HepG2 (cell line): ENCODE measurements at regions not wholly inside any gene's neighbourhood (a gene's known extent, or its start where the extent isn't known, plus 50 kb on each side); places are given as distances from the start of the nearest gene placed in this dataset.

ENCODE experiments used
- CTCF ChIP-seq: sonication (generic); formaldehyde crosslinking; IDR thresholded peaks from 2 replicates; pipeline ENCODE4 v1.5.0; 2020; ENCODE audit warnings: mild to moderate bottlenecking, missing genetic modification reagents, moderate library complexity
- FOXA3 ChIP-seq: IDR thresholded peaks from 2 replicates; pipeline ENCODE4 v1.6.1; 2016; ENCODE audit warnings: missing genetic modification reagents, missing compliant biosample characterization
- HDAC6 ChIP-seq: fragments of 200-600 bp; sonication (generic); IDR thresholded peaks from 2 replicates; pipeline ENCODE4 v1.7.0; 2017; ENCODE audit warnings: mild to moderate bottlenecking, antibody characterized with exemption, low read length, low read depth
- MYC ChIP-seq: sonication (generic); formaldehyde crosslinking; IDR thresholded peaks from 2 replicates; pipeline ENCODE4 v1.9.0; 2021; ENCODE audit warnings: missing genetic modification reagents, borderline replicate concordance
- POLR2A ChIP-seq, 2 experiments: IDR thresholded peaks; 2 replicates each; pipeline ENCODE4 v1.6.1; 2011; ENCODE audit warnings: low read depth in 2 of 2, low read length in 2 of 2, mild to moderate bottlenecking in 1 of 2, moderate library complexity in 1 of 2; ENCODE audit not compliant: insufficient read depth in 1 of 2
- REST ChIP-seq, 2 experiments: IDR thresholded peaks; 2 replicates each; pipeline ENCODE4 v1.6.1; 2011 to 2012; ENCODE audit warnings: low read length in 2 of 2, borderline replicate concordance in 1 of 2, low read depth in 1 of 2, mild to moderate bottlenecking in 1 of 2, moderate library complexity in 1 of 2
- U2AF1 ChIP-seq: fragments of 200-400 bp; formaldehyde crosslinking; optimal IDR thresholded peaks from 2 replicates; pipeline ENCODE3; 2017; ENCODE audit warnings: mild to moderate bottlenecking, low read depth, low read length

- TF ChIP-seq U2AF1 (no peak), CTCF (CRISPR knock-in tag) (no peak), POLR2A (IDR thresholded peaks at IDR 0.05; ENCODE audit: insufficient read depth in 1 of 2, low read depth in 2 of 2, low read length in 2 of 2) (no peak), FOXA3 (CRISPR knock-in tag) (no peak), MYC (CRISPR knock-in tag) (no peak), REST (IDR thresholded peaks at IDR 0.05; ENCODE audit: borderline replicate concordance in 1 of 2, low read depth in 1 of 2, low read length in 2 of 2) (no peak), HDAC6 (no peak)
Measured at GRCh38 chr9:107404736-107405135, 84.8 kb downstream of the KLF4 start.
